Midbrain (tissue), 1 donor: ENCODE measurements at regions not wholly inside any gene's neighbourhood (a gene's known extent, or its start where the extent isn't known, plus 50 kb on each side); places are given as distances from the start of the nearest gene placed in this dataset.

Experiments used
- DNase-seq: peaks from one replicate; lab custom pipeline; 2025; lab: John Stamatoyannopoulos, UW

- DNase-seq, result no peak
Measured at GRCh38 chr20:19953606-19954005, 63.6 kb upstream of the NAA20 start.

GRCh38 chr20:19956976-19957375 is 60.2 kb upstream of the NAA20 start:
- DNase-seq, result no peak

GRCh38 chr20:19958219-19958618 is 58.9 kb upstream of the NAA20 start:
- DNase-seq, result no peak

GRCh38 chr20:19958928-19959327 is 58.2 kb upstream of the NAA20 start:
- DNase-seq, result no peak

GRCh38 chr20:19960745-19961144 is 56.4 kb upstream of the NAA20 start:
- DNase-seq, result no peak

GRCh38 chr20:19961293-19961692 is 55.9 kb upstream of the NAA20 start:
- DNase-seq, result no peak

- no peak for DNase-seq
Measured at GRCh38 chr20:19962958-19963357, 54.2 kb upstream of the NAA20 start.

- DNase-seq, result no peak
Measured at GRCh38 chr20:19964289-19965265, 52.6 kb upstream of the NAA20 start.

GRCh38 chr20:19966840-19967239 is 50.3 kb upstream of the NAA20 start:
- no peak for DNase-seq
